ENCODE measurements at regions not wholly inside any gene's neighbourhood (a gene's known extent, or its start where the extent isn't known, plus 50 kb on each side); places are given as distances from the start of the nearest gene placed in this dataset.

- DNase-seq, result no peak
- TF ChIP-seq CTCF (IDR thresholded peaks at IDR 0.05; ENCODE audit: low read depth, low read length, missing control alignments), result no peak
- H3K4me3 ChIP-seq (ENCODE audit: low read depth, low read length), result no peak overlapping the region
- no peaks in the 10 kb centered on the region for H3K36me3 ChIP-seq (replicated peaks)
- in situ Hi-C loops (cut with HindIII; ENCODE audit: low pct_ligation_motif_present, low sequenced_read_pairs), result no loop called here
- no peaks in the 10 kb centered on the region for H3K27me3 ChIP-seq (replicated peaks)
- H3K27ac ChIP-seq, result no peak overlapping the region
Observed at GRCh38 chr3:5299161-5299560, 111.7 kb downstream of the EDEM1 start.

DNA sequence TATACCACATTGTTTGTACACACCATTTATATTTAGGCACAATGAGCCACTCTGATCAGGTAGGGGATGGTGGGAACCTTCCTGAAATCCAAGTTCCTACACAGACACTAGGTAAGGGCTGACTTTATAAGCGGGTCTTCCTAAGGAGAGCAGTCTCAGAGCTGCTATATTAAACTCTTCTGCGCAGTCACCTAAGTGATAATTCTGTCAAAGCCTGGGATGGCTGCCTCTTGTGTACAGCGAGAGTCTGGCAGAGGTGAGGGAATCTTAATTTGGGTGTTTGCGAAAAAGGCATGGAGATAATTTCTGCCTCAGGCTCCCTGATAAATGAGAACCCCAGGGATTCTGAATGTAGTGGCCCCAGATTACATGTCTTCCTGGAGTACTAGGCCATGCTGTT lies 113.1 kb downstream of the EDEM1 start:
- Histone ChIP-seq H3K27ac (no peak overlapping the region), H3K27me3 (replicated peaks) (no peaks in the 10 kb centered on the region), H3K4me3 (ENCODE audit: low read depth, low read length) (no peak overlapping the region), H3K36me3 (replicated peaks) (no peaks in the 10 kb centered on the region)
- in situ Hi-C loops (cut with HindIII; ENCODE audit: low pct_ligation_motif_present, low sequenced_read_pairs), result no loop called here
- TF ChIP-seq CTCF (IDR thresholded peaks at IDR 0.05; ENCODE audit: low read depth, low read length, missing control alignments), result no peak
- DNase-seq, result no peak

DNA sequence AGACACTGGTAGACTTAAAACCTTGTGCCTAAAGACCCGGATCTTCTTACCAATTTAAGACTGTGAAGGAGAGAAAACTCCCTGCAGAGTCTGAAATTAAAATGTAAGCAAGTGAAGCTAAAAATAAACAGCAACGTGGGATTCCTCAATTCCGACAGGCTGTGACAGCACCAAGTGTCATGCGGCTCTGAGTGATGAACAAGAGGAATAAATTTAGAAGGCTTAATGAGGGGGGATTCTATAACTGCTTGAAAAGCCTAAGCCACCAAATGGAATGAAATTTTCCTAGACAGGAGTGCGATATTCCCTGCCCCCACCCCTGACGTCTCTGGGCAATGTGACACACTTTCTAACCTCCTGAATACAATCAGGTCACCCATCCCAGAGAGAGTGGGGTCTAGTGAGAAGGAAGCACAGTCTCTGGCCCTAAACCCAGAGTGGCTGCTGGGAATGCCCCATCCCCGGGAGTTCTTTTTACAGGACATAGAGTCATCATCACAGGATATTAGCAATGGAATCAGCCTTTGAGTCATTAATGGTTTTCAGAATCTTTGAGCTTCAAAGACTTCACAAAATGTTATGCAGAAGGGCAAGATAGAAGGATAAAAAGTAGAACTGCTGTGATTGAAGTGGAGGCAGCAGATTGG lies 114.3 kb downstream of the EDEM1 start:
- DNase-seq, result no peak
- Histone ChIP-seq H3K27ac (no peak overlapping the region), H3K36me3 (replicated peaks) (no peaks in the 10 kb centered on the region), H3K27me3 (replicated peaks) (no peaks in the 10 kb centered on the region), H3K4me3 (ENCODE audit: low read depth, low read length) (no peak overlapping the region)
- in situ Hi-C loops (cut with HindIII; ENCODE audit: low pct_ligation_motif_present, low sequenced_read_pairs), result no loop called here
- no peak for TF ChIP-seq CTCF (IDR thresholded peaks at IDR 0.05; ENCODE audit: low read depth, low read length, missing control alignments)

DNA sequence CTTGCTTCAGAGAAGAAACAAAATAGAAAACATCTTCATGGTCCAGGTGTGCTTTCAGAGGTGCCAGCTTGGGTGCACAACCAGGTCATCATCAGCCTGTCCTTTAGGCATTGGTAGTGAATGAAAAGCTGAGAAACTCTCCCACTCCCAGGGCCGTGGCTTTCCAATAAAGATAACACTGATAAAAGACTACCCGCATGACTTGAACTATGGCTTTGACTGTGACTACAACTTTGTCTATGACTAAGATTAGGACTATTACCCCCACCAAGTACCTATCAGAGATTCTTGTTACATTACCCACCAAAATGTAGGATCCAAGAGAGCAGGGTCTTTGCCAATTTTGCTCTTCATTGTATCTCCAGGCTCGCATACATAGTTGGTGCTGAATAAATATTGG lies 115.2 kb downstream of the EDEM1 start:
- Histone ChIP-seq H3K4me3 (ENCODE audit: low read depth, low read length) (no peak overlapping the region), H3K36me3 (replicated peaks) (no peaks in the 10 kb centered on the region), H3K27ac (no peak overlapping the region), H3K27me3 (replicated peaks) (no peaks in the 10 kb centered on the region)
- no peak for TF ChIP-seq CTCF (IDR thresholded peaks at IDR 0.05; ENCODE audit: low read depth, low read length, missing control alignments)
- DNase-seq, result no peak
- in situ Hi-C loops (cut with HindIII; ENCODE audit: low pct_ligation_motif_present, low sequenced_read_pairs), result no loop called here

- H3K36me3 ChIP-seq (replicated peaks), result no peaks in the 10 kb centered on the region
- H3K4me3 ChIP-seq (ENCODE audit: low read depth, low read length), result no peak overlapping the region
- no peak for TF ChIP-seq CTCF (IDR thresholded peaks at IDR 0.05; ENCODE audit: low read depth, low read length, missing control alignments)
- H3K27ac ChIP-seq, result no peak overlapping the region
- no peak for DNase-seq
- H3K27me3 ChIP-seq (replicated peaks), result no peaks in the 10 kb centered on the region
- in situ Hi-C loops (cut with HindIII; ENCODE audit: low pct_ligation_motif_present, low sequenced_read_pairs), result no loop called here
Observed at GRCh38 chr3:5304188-5304587, 116.7 kb downstream of the EDEM1 start.
